Tibial nerve (tissue), 4 donors: ENCODE measurements at regions not wholly inside any gene's neighbourhood (a gene's known extent, or its start where the extent isn't known, plus 50 kb on each side); places are given as distances from the start of the nearest gene placed in this dataset.

Source experiments
- DNase-seq, 2 donors: peaks; one replicate each; pipeline ENCODE4 v3.0.0-alpha.2; 2019; ENCODE audit warnings: low spot score in 2 of 2
- H3K27ac ChIP-seq, 4 donors: fragments of 200-600 bp; sonication (generic) in 3 of 4; one replicate each; pipeline ENCODE4 v1.5.1; 2017 to 2019; ENCODE audit warnings: mild to moderate bottlenecking in 1 of 4
- H3K27me3 ChIP-seq, 2 donors: fragments of 200-600 bp; sonication (generic) in 1 of 2; one replicate each; pipeline versions ENCODE4 v1.5.1 to v1.6.0; 2017 to 2019
- H3K36me3 ChIP-seq, 3 donors: fragments of 200-600 bp; sonication (generic); one replicate each; pipeline ENCODE4 v1.5.1; 2018 to 2019
- H3K4me1 ChIP-seq, 4 donors: fragments of 200-600 bp; sonication (generic) in 3 of 4; one replicate each; pipeline ENCODE4 v1.5.1; 2017 to 2019
- H3K4me3 ChIP-seq, 4 donors: fragments of 200-600 bp; sonication (generic) in 3 of 4; one replicate each; pipeline ENCODE4 v1.5.1; 2017 to 2019; ENCODE audit warnings: mild to moderate bottlenecking in 1 of 4, moderate library complexity in 1 of 4
- H3K9me3 ChIP-seq, 4 donors: fragments of 200-600 bp; sonication (generic) in 3 of 4; one replicate each; pipeline ENCODE4 v1.5.1; 2017 to 2019
- EP300 ChIP-seq, 2 donors: sonication (generic); formaldehyde crosslinking; IDR thresholded peaks; one replicate each; pipeline ENCODE4 v1.6.1; 2017; ENCODE audit warnings: antibody characterized with exemption in 2 of 2, mild to moderate bottlenecking in 1 of 2
- POLR2A ChIP-seq, 2 donors: fragments of 450-650 bp; IDR thresholded peaks; one replicate each; pipeline ENCODE4 v1.6.1; 2017; ENCODE audit warnings: antibody characterized with exemption in 2 of 2, mild to moderate bottlenecking in 2 of 2, moderate library complexity in 2 of 2
- WGBS, 2 donors: methylation state at CpG; one replicate each; pipeline ENCODE4 v1.1.5; 2018; 5-methylcytosine and 5-hydroxymethylcytosine counted together
- TF ChIP-seq, protein P1 (sequence below), 5 experiments: fragments of 200-600 bp in 3 of 5; fragments of 450-650 bp in 2 of 5; sonication (generic) in 3 of 5; IDR thresholded peaks; one replicate each; pipeline ENCODE4 v1.5.1; 2016 to 2019; ENCODE audit warnings: antibody characterized with exemption in 5 of 5, mild to moderate bottlenecking in 3 of 5, moderate library complexity in 2 of 5

DNA sequence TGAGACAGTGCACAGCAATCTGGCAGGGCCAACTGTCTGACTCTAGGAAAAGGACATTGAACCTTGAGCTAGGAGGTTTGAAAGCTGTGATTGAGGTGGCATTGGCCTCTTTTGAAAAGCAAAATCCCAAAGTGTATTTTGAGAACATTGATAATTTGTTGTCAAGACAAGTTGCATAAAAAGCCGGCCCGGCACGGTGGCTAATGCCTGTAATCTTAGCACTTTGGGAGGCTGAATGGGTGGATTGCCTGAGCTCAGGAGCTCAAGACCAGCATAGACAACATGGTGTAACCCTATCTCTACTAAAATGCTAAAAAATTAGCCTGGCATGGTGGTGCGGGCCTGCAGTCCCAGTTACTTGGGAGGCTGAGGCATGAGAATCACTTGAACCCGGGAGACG, 331.6 kb downstream of the DUSP6 start:
- no peak for TF ChIP-seq EP300 (IDR thresholded peaks at IDR 0.05)
- Histone ChIP-seq H3K27ac (no peak overlapping the region), H3K27me3 (peaks cover 0 to 3% of the 10 kb centered on the region in 2 donors), H3K36me3 (no peaks in the 10 kb centered on the region), H3K4me1 (peaks cover 0 to 21% (median 0%) of the 10 kb centered on the region in 4 donors), H3K9me3 (no peaks in the 10 kb centered on the region), H3K4me3 (no peak overlapping the region)
- DNase-seq, result no peak
- WGBS, 2 donors, result 97 to 98% methylated on average over 6 of the region's 6 CpGs

DNA sequence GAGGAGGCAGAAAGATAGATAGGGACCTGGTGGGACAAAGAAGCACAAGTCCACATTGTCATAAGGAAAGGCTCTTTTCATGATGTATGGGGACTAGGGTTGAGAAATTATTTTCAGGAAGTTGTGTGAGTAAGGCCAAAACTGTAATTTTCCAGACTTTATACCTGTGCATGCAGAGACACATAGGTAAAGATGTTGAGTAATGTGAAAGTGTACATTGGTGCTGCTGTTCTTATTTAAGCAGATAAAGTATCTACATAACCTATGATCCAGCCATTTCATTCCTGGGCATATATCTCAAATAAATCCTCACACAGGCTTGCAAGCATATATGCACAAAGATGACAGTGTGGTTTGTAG, 332.2 kb downstream of the DUSP6 start:
- no peaks in the 10 kb centered on the region for H3K36me3 ChIP-seq
- no peaks in the 10 kb centered on the region for H3K9me3 ChIP-seq
- peaks cover 0 to 3% of the 10 kb centered on the region in 2 donors for H3K27me3 ChIP-seq
- no peak for TF ChIP-seq EP300 (IDR thresholded peaks at IDR 0.05)
- TF ChIP-seq, protein P1, sequence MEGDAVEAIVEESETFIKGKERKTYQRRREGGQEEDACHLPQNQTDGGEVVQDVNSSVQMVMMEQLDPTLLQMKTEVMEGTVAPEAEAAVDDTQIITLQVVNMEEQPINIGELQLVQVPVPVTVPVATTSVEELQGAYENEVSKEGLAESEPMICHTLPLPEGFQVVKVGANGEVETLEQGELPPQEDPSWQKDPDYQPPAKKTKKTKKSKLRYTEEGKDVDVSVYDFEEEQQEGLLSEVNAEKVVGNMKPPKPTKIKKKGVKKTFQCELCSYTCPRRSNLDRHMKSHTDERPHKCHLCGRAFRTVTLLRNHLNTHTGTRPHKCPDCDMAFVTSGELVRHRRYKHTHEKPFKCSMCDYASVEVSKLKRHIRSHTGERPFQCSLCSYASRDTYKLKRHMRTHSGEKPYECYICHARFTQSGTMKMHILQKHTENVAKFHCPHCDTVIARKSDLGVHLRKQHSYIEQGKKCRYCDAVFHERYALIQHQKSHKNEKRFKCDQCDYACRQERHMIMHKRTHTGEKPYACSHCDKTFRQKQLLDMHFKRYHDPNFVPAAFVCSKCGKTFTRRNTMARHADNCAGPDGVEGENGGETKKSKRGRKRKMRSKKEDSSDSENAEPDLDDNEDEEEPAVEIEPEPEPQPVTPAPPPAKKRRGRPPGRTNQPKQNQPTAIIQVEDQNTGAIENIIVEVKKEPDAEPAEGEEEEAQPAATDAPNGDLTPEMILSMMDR (IDR thresholded peaks at IDR 0.05), result no peak
- no peak for TF ChIP-seq POLR2A (IDR thresholded peaks at IDR 0.05)
- DNase-seq, result no peak
- H3K4me3 ChIP-seq, result no peak overlapping the region
- H3K27ac ChIP-seq, result no peak overlapping the region
- peaks cover 0 to 21% (median 0%) of the 10 kb centered on the region in 4 donors for H3K4me1 ChIP-seq

DNA sequence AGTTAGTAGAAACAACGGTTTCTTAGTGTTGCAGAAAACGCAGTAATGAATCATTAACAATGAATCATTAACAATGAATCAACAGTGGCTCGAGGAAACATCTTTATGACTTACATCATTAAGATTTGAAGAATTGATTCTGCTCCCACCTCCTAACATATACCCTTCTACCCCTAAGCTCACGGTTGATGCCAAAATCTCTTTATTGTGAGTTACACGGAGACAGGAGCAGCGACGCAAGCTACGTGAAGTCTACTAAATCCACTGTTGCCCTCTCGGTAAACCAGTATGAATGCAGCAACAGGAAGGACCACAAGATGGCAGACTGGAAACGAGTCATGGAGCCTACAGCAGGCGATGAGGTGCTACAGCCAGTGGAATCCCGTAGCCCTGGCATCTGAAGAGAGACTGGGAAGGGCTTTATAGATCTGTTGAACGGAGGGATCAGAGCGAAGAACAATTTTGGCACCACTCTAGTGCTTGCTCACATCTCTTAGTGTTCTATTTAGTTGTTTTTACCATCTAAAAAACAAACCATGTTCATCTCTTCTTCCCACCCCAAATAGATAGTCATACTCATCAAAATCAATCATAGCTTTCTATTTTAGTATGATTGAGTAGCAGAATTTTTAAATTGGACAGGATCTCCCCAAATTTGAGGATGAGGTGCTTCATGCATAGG, 332.7 kb downstream of the DUSP6 start:
- TF ChIP-seq EP300 (IDR thresholded peaks at IDR 0.05), result no peak
- TF ChIP-seq POLR2A (IDR thresholded peaks at IDR 0.05), result no peak
- TF ChIP-seq, protein P1 (IDR thresholded peaks at IDR 0.05), result peak; percentile 70 to 86 (median 83)
- Histone ChIP-seq H3K9me3 (no peaks in the 10 kb centered on the region), H3K4me1 (peaks cover 0 to 21% (median 0%) of the 10 kb centered on the region in 4 donors), H3K27ac (no peak overlapping the region), H3K36me3 (no peaks in the 10 kb centered on the region), H3K4me3 (peak overlapping the region; percentile 14 to 39 (median 27)), H3K27me3 (peaks cover 0 to 3% of the 10 kb centered on the region in 2 donors)
- 3 to 4% methylated on average over 14 of the region's 14 CpGs for WGBS, 2 donors
- DNase-seq, result peak; percentile 70 to 94

DNA sequence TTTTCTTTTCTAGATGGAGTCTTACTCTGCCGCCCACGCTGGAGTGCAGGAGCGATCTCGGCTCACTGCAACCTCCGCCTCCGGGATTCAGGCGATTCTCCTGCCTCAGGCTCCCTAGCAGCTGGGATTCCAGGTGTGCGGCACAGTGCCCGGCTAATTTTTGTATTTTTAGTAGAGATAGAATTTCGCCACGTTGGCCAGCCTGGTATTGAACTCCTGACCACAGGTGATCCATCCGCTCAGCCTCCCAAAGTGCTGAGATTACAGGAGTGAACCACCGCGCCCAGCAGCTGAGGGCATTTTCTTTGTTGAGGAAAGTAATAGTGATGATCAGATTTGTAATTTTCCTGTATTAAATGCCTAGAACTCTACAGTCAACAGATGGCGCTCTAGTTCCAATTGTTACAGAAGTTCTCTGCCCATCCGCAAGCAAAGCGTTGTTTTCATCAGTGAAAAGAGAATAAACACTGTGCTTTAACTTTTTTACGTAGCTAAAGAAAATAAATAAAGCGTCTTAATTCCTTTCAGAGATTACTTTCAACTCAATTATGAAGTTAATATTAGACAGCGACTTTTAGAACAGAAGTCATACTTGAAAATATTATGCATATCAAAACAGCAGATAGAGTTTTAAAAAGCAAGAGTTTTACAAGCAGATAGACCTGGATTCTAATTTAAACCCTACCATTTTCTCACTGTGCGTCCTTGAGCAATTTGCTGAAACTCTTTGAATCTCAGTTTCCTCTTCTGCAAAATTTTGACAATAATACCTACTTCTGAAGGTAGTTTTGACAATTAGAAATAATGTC, 335.1 kb downstream of the DUSP6 start:
- Histone ChIP-seq H3K27me3 (peaks cover 0 to 3% of the 10 kb centered on the region in 2 donors), H3K4me1 (peaks cover 0 to 21% (median 0%) of the 10 kb centered on the region in 4 donors), H3K4me3 (no peak overlapping the region), H3K27ac (no peak overlapping the region), H3K36me3 (no peaks in the 10 kb centered on the region), H3K9me3 (no peaks in the 10 kb centered on the region)
- TF ChIP-seq, protein P1 (IDR thresholded peaks at IDR 0.05), result peak; percentile 64 to 73 (median 68)
- no peak for TF ChIP-seq EP300 (IDR thresholded peaks at IDR 0.05)
- DNase-seq, result peak in 1 of 2 donors; percentile 73
- WGBS, 2 donors, result 7 to 10% methylated on average over 21 of the region's 21 CpGs

DNA sequence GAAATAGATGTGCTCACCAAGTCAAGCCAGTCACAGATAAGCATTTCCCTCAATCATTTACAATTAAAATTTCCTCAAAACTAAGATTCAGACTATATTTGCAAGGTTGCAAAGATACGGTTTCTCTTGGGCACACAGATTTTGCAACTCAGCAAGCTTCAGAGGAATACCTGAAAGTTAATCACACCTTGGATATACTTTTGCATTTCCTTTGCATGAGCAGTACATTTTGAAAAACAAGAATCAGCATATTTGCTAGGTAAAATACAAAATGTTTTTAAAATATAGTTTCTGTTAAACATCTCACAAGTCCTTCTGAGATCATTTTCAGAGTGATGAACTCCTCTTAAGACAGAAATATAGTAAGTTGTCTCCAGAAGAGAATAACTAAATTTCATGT, 336.9 kb downstream of the DUSP6 start:
- no peaks in the 10 kb centered on the region for H3K36me3 ChIP-seq
- no peak for DNase-seq
- peaks cover 0 to 3% of the 10 kb centered on the region in 2 donors for H3K27me3 ChIP-seq
- no peak for TF ChIP-seq EP300 (IDR thresholded peaks at IDR 0.05)
- H3K27ac ChIP-seq, result no peak overlapping the region
- 91 to 95% methylated on average over 1 of the region's 1 CpG for WGBS, 2 donors
- peaks cover 0 to 21% (median 0%) of the 10 kb centered on the region in 4 donors for H3K4me1 ChIP-seq
- no peak overlapping the region for H3K4me3 ChIP-seq
- H3K9me3 ChIP-seq, result no peaks in the 10 kb centered on the region

DNA sequence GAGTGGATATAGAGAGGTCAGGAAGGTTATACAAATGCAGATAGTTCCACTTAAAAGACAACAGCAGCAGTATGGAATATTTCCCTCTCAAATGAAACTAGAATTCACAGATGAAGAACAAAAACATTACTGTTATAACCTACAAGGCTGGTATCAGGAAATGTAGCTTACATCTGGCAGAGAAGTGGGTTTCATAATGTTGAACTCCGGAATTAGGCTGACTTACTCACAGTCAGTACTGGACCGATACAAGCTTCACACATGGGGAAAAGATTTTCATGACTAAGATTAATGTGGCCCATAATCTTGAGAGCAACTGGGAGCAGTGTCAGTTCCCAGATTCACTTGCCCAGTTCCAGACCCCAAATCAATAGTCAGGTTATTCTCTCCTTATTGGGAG, 353.9 kb downstream of the DUSP6 start:
- WGBS, 2 donors, result 53 to 54% methylated on average over 2 of the region's 2 CpGs
- DNase-seq, result no peak
- H3K4me3 ChIP-seq, result no peak overlapping the region
- no peaks in the 10 kb centered on the region for H3K27me3 ChIP-seq
- no peak overlapping the region for H3K27ac ChIP-seq
- no peaks in the 10 kb centered on the region for H3K9me3 ChIP-seq
- TF ChIP-seq EP300 (IDR thresholded peaks at IDR 0.05), result no peak
- no peak for TF ChIP-seq POLR2A (IDR thresholded peaks at IDR 0.05)
- TF ChIP-seq, protein P1 (IDR thresholded peaks at IDR 0.05), result no peak
- H3K4me1 ChIP-seq, result no peaks in the 10 kb centered on the region
- no peaks in the 10 kb centered on the region for H3K36me3 ChIP-seq
